Breast epithelium (tissue), 4 donors: ENCODE measurements at regions not wholly inside any gene's neighbourhood (a gene's known extent, or its start where the extent isn't known, plus 50 kb on each side); places are given as distances from the start of the nearest gene placed in this dataset.

Experiments used
- DNase-seq, 2 donors: peaks; one replicate each; pipeline ENCODE4 v3.0.0-alpha.2; 2019; ENCODE audit warnings: low spot score in 2 of 2
- H3K27ac ChIP-seq, 2 donors: fragments of 200-600 bp; sonication (generic) in 1 of 2; one replicate each; pipeline ENCODE4 v1.5.1; 2016 to 2019; ENCODE audit warnings: mild to moderate bottlenecking in 1 of 2
- H3K27me3 ChIP-seq, 2 donors: fragments of 200-600 bp; sonication (generic) in 1 of 2; one replicate each; pipeline versions ENCODE4 v1.5.1 to v1.6.0; 2017 to 2019; ENCODE audit warnings: control low read depth in 1 of 2, mild to moderate bottlenecking in 1 of 2
- H3K36me3 ChIP-seq: fragments of 200-600 bp; one replicate; pipeline ENCODE4 v1.5.1; 2019
- H3K4me1 ChIP-seq, 2 donors: fragments of 200-600 bp; sonication (generic); one replicate each; pipeline ENCODE4 v1.5.1; 2016 to 2019; ENCODE audit warnings: control low read depth in 1 of 2
- H3K4me3 ChIP-seq, 3 donors: fragments of 200-600 bp; sonication (generic); 1 replicate in 2 of 3; 2 replicates in 1 of 3; pipeline ENCODE4 v1.5.1; 2016 to 2019; ENCODE audit warnings: mild to moderate bottlenecking in 3 of 3, moderate library complexity in 2 of 3
- H3K9me3 ChIP-seq, 2 donors: fragments of 200-600 bp; sonication (generic) in 1 of 2; one replicate each; pipeline ENCODE4 v1.5.1; 2016 to 2019; ENCODE audit warnings: control low read depth in 1 of 2
- POLR2A ChIP-seq: fragments of 450-650 bp; IDR thresholded peaks from one replicate; pipeline ENCODE4 v1.6.1; 2016; ENCODE audit warnings: antibody characterized with exemption, mild to moderate bottlenecking, moderate library complexity
- POLR2AphosphoS5 ChIP-seq, 3 donors: sonication (generic); formaldehyde crosslinking; IDR thresholded peaks; one replicate each; pipeline ENCODE4 v1.6.1; 2017; ENCODE audit warnings: antibody characterized with exemption in 3 of 3
- intact Hi-C: fragments of 100-400 bp; cut with DNase I; formaldehyde crosslinking; loops from one replicate; pipeline ENCODE4 v1.15.1; 2023; ENCODE audit warnings: low total_unique reads
- TF ChIP-seq, protein P1 (sequence below), 3 donors: fragments of 450-650 bp; IDR thresholded peaks; one replicate each; pipeline ENCODE4 v1.5.1; 2016 to 2017; ENCODE audit warnings: antibody characterized with exemption in 3 of 3, mild to moderate bottlenecking in 3 of 3, moderate library complexity in 3 of 3

DNA sequence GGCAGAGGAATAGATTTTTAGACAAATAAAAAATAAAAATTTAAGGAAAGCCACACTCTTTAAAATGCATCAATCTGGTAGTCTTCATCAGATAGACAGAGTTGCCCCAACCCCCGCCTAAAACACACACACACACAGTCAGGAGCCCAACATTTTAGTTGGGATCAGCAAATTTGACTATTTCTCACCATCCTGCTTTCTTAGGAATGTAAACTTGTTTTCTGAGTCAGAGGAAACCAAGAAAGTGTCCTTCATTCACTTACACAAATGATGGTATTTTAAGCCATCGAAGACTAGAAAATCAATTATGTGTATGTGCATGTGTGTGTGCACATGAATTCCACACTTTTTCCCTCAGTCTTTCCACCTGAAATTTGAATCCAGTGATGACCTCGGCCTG, 1657.5 kb downstream of the SLITRK1 start:
- Histone ChIP-seq H3K4me3 (no peak overlapping the region), H3K27me3 (no peaks in the 10 kb centered on the region), H3K36me3 (no peaks in the 10 kb centered on the region), H3K9me3 (no peaks in the 10 kb centered on the region), H3K4me1 (no peaks in the 10 kb centered on the region), H3K27ac (no peak overlapping the region)
- DNase-seq, result no peak
- no peak for TF ChIP-seq POLR2A
- TF ChIP-seq, protein P1, sequence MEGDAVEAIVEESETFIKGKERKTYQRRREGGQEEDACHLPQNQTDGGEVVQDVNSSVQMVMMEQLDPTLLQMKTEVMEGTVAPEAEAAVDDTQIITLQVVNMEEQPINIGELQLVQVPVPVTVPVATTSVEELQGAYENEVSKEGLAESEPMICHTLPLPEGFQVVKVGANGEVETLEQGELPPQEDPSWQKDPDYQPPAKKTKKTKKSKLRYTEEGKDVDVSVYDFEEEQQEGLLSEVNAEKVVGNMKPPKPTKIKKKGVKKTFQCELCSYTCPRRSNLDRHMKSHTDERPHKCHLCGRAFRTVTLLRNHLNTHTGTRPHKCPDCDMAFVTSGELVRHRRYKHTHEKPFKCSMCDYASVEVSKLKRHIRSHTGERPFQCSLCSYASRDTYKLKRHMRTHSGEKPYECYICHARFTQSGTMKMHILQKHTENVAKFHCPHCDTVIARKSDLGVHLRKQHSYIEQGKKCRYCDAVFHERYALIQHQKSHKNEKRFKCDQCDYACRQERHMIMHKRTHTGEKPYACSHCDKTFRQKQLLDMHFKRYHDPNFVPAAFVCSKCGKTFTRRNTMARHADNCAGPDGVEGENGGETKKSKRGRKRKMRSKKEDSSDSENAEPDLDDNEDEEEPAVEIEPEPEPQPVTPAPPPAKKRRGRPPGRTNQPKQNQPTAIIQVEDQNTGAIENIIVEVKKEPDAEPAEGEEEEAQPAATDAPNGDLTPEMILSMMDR (IDR thresholded peaks at IDR 0.05), result no peak
- no peak for TF ChIP-seq POLR2AphosphoS5 (IDR thresholded peaks at IDR 0.05)
- intact Hi-C loops, result no loop called here

DNA sequence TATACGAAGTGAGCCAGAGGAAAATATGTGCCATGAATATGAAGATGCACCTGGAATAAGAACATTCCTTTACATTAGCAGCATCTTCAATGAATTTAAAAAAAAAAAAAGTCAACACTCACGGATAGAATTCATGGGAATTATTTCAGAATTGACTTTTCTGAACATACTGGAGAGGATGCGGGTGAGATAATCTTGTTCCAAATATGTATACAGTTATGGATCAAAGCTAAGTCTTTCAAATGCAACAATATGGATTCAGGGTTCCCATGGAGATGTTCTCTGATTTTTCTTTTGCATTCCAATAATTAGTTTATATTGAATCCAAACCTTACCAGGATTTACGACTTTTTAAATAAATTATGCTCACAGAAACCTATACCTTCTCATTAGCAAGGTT, 1660.7 kb downstream of the SLITRK1 start:
- intact Hi-C loops, result no loop called here
- H3K27ac ChIP-seq, result no peak overlapping the region
- H3K9me3 ChIP-seq, result no peaks in the 10 kb centered on the region
- H3K4me3 ChIP-seq, result no peak overlapping the region
- H3K4me1 ChIP-seq, result no peaks in the 10 kb centered on the region
- no peak for TF ChIP-seq POLR2AphosphoS5 (IDR thresholded peaks at IDR 0.05)
- TF ChIP-seq, protein P1 (IDR thresholded peaks at IDR 0.05), result no peak
- no peak for TF ChIP-seq POLR2A
- H3K27me3 ChIP-seq, result no peaks in the 10 kb centered on the region
- H3K36me3 ChIP-seq, result no peaks in the 10 kb centered on the region
- DNase-seq, result no peak

DNA sequence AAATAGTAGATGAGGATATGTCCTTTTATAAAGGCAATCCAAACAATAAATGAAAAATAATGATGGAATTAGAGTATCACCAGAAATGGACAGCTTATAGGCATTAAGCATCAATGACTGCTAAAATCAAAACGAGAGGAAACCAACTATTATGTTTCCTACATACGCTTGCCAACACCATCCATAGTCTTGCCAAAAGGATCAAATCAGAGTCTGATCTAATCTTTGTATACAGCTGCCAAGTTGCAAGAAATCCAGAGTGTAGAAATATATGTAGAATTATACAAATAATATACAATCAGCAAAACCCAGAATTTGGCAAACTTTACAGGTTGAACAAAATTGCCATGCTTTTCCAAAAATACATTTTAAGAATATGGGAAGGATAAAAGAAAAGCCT, 1661.6 kb downstream of the SLITRK1 start:
- Histone ChIP-seq H3K9me3 (peaks cover 2 to 3% of the 10 kb centered on the region in 2 donors), H3K27ac (no peak overlapping the region), H3K4me3 (no peak overlapping the region), H3K4me1 (no peaks in the 10 kb centered on the region), H3K27me3 (no peaks in the 10 kb centered on the region), H3K36me3 (no peaks in the 10 kb centered on the region)
- no peak for DNase-seq
- TF ChIP-seq POLR2AphosphoS5 (IDR thresholded peaks at IDR 0.05) (no peak), POLR2A (no peak)
- TF ChIP-seq, protein P1 (IDR thresholded peaks at IDR 0.05), result no peak
- intact Hi-C loops, result no loop called here

DNA sequence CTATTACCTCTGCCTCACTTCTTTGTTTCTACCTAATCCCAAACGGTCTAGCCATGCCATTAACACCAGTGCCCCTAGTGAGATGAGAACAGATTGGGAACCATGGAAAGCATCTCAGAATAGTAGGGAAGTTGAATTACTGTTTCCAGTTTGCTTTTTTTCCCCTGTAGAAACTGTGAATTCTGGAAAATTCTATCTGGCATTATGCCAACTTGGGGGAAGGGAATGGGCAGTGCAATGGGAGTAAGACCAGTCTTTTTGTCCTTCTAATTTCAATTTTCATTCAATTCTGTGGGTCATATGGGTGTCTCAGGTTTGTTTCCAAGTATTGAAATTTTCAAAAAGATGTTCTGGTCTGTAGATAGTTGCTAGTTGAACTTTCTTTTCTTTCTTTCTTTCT, 1666.1 kb downstream of the SLITRK1 start:
- TF ChIP-seq, protein P1 (IDR thresholded peaks at IDR 0.05), result no peak
- TF ChIP-seq POLR2AphosphoS5 (IDR thresholded peaks at IDR 0.05) (no peak), POLR2A (no peak)
- H3K27ac ChIP-seq, result no peak overlapping the region

DNA sequence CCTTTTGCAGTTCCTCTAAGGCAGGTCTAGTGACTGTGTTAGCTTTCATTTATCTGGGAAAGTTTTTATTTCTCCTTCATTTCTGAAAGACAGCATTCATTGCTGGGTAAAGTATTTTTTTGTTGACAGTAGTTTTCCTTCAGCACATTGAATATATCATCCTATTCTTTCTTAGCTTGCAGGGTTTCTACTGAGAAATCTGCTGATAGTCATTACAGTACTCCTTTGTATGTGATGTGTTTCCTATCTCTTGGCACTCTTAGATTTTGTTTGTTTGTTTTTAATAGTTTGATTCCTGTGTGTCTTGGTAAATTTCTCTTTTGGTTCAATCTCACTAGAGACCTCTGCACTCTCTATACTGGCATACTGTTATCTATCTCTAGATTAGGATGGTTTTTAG, 1667.9 kb downstream of the SLITRK1 start:
- Histone ChIP-seq H3K9me3 (peaks cover 12 to 26% of the 10 kb centered on the region in 2 donors), H3K4me1 (no peaks in the 10 kb centered on the region), H3K27ac (no peak overlapping the region), H3K4me3 (no peak overlapping the region), H3K36me3 (no peaks in the 10 kb centered on the region), H3K27me3 (no peaks in the 10 kb centered on the region)
- TF ChIP-seq, protein P1 (IDR thresholded peaks at IDR 0.05), result no peak
- TF ChIP-seq POLR2AphosphoS5 (IDR thresholded peaks at IDR 0.05) (no peak), POLR2A (no peak)
- intact Hi-C loops, result no loop called here
- no peak for DNase-seq

More for the DNA sequence above, 1666.1 kb downstream of the SLITRK1 start:
- Histone ChIP-seq H3K9me3 (peaks cover 12 to 26% of the 10 kb centered on the region in 2 donors), H3K27me3 (no peaks in the 10 kb centered on the region), H3K4me1 (no peaks in the 10 kb centered on the region), H3K4me3 (no peak overlapping the region), H3K36me3 (no peaks in the 10 kb centered on the region)
- intact Hi-C loops, result no loop called here
- DNase-seq, result no peak
